GM10248 (cell line): ENCODE measurements at regions not wholly inside any gene's neighbourhood (a gene's known extent, or its start where the extent isn't known, plus 50 kb on each side); places are given as distances from the start of the nearest gene placed in this dataset.
"Not testable (repeated sequence)": the region's sequence is repeated elsewhere in the genome, so short reads cannot be mapped to it uniquely, and the experiment has no call there.

ENCODE experiments used
- CTCF ChIA-PET: fragments of 300-600 bp; sonication (Branson Sonifier 250); formaldehyde crosslinking; extraction: SDS; loops from one replicate; lab custom pipeline; 2021; ENCODE audit warnings: antibody characterized with exemption; lab: Yijun Ruan, JAX
- POLR2A ChIA-PET: fragments of 350-650 bp; sonication (Branson Sonifier 250); formaldehyde crosslinking; extraction: SDS; loops from one replicate; lab custom pipeline; 2020; ENCODE audit warnings: antibody characterized with exemption; lab: Yijun Ruan, JAX
- DNase-seq: peaks from one replicate; pipeline ENCODE4 v3.0.0; 2012; ENCODE audit errors: extremely low spot score
- CTCF ChIP-seq: IDR thresholded peaks from 2 replicates; pipeline ENCODE4 v1.5.1; 2012; ENCODE audit warnings: mild to moderate bottlenecking, low read depth; ENCODE audit errors: extremely low read depth, missing control alignments, control extremely low read depth

GRCh38 chr2:226172939-226173338 lies 626.7 kb downstream of the IRS1 start:
- ChIA-PET CTCF (interaction anchor here (0.9 to 1.3 kb wide), 3 partner anchors 10 to 284 kb away, joined by 3 to 5 read pairs (median 4); no protein-coding TSS in a partner anchor), POLR2A (no interaction called here)
- DNase-seq, result no peak
- no peak for TF ChIP-seq CTCF

- CTCF ChIA-PET, result interaction anchor here (0.9 to 1.3 kb wide), 3 partner anchors 10 to 283 kb away, joined by 3 to 5 read pairs (median 4); no protein-coding TSS in a partner anchor
- TF ChIP-seq CTCF, result no peak
- POLR2A ChIA-PET, result no interaction called here
- DNase-seq, result no peak
Measured at GRCh38 chr2:226172309-226172708, 627.3 kb downstream of the IRS1 start.

GRCh38 chr2:226169751-226170581 lies 629.7 kb downstream of the IRS1 start:
- TF ChIP-seq CTCF, result no peak
- CTCF ChIA-PET, result interaction anchor here (1.3 to 1.5 kb wide), 3 partner anchors 9 to 45 kb away, joined by 3 to 5 read pairs (median 3); no protein-coding TSS in a partner anchor
- POLR2A ChIA-PET, result no interaction called here
- no peak for DNase-seq

- CTCF ChIA-PET, result interaction anchor here (1.6 kb wide), 1 partner anchor 15 kb away, joined by 6 read pairs; no protein-coding TSS in a partner anchor
- no peak for DNase-seq
- POLR2A ChIA-PET, result no interaction called here
- no peak for TF ChIP-seq CTCF
Measured at GRCh38 chr2:226168496-226169160, 631.0 kb downstream of the IRS1 start.

- ChIA-PET POLR2A (no interaction called here), CTCF (no interaction called here)
- DNase-seq, result no peak
- no peak for TF ChIP-seq CTCF
Measured at GRCh38 chr2:226164512-226164911, 635.1 kb downstream of the IRS1 start.

- CTCF ChIA-PET, result interaction anchor here (1.5 to 1.7 kb wide), 2 partner anchors 9 to 11 kb away, joined by 4 to 5 read pairs; no protein-coding TSS in a partner anchor
- DNase-seq, POLR2A ChIA-PET: not testable (repeated sequence)
Measured at GRCh38 chr2:226160617-226161016, 639.0 kb downstream of the IRS1 start.
